ENCODE measurements at regions not wholly inside any gene's neighbourhood (a gene's known extent, or its start where the extent isn't known, plus 50 kb on each side); places are given as distances from the start of the nearest gene placed in this dataset.
A peak's percentile ranks its signal among the peaks of the same experiment; 100 is the strongest.

GRCh38 chr2:189360861-189361260 lies 80.4 kb upstream of the WDR75 start:
- Mint-ChIP-seq H3K36me3 (ENCODE audit: low read depth) (no peaks in the 10 kb centered on the region), H3K9me3 (no peaks in the 10 kb centered on the region), H3K27me3 (no peaks in the 10 kb centered on the region), H3K4me1 (ENCODE audit: low read depth) (peaks cover 29% of the 10 kb centered on the region), H3K27ac (no peak overlapping the region), H3K4me3 (no peak overlapping the region)

GRCh38 chr2:189362283-189362682 lies 79.0 kb upstream of the WDR75 start:
- peak overlapping the region; percentile 4 for H3K4me3 Mint-ChIP-seq
- H3K27ac Mint-ChIP-seq, result peak overlapping the region; percentile 81
- H3K36me3 Mint-ChIP-seq (ENCODE audit: low read depth), result no peaks in the 10 kb centered on the region
- H3K4me1 Mint-ChIP-seq (ENCODE audit: low read depth), result peaks cover 29% of the 10 kb centered on the region
- no peaks in the 10 kb centered on the region for H3K9me3 Mint-ChIP-seq
- no peaks in the 10 kb centered on the region for H3K27me3 Mint-ChIP-seq

GRCh38 chr2:189363559-189363958 lies 77.7 kb upstream of the WDR75 start:
- Mint-ChIP-seq H3K27ac (no peak overlapping the region), H3K9me3 (no peaks in the 10 kb centered on the region), H3K4me3 (no peak overlapping the region), H3K27me3 (no peaks in the 10 kb centered on the region), H3K4me1 (ENCODE audit: low read depth) (peaks cover 29% of the 10 kb centered on the region), H3K36me3 (ENCODE audit: low read depth) (no peaks in the 10 kb centered on the region)

GRCh38 chr2:189364607-189365006 lies 76.7 kb upstream of the WDR75 start:
- H3K27me3 Mint-ChIP-seq, result no peaks in the 10 kb centered on the region

GRCh38 chr2:189366349-189366748 lies 74.9 kb upstream of the WDR75 start:
- Mint-ChIP-seq H3K4me1 (ENCODE audit: low read depth) (peaks cover 26% of the 10 kb centered on the region), H3K27me3 (no peaks in the 10 kb centered on the region), H3K9me3 (no peaks in the 10 kb centered on the region), H3K4me3 (no peak overlapping the region), H3K36me3 (ENCODE audit: low read depth) (no peaks in the 10 kb centered on the region), H3K27ac (no peak overlapping the region)

More at GRCh38 chr2:189364607-189365006, 76.7 kb upstream of the WDR75 start:
- no peak overlapping the region for H3K27ac Mint-ChIP-seq
- H3K36me3 Mint-ChIP-seq (ENCODE audit: low read depth), result no peaks in the 10 kb centered on the region
- no peak overlapping the region for H3K4me3 Mint-ChIP-seq
- no peaks in the 10 kb centered on the region for H3K9me3 Mint-ChIP-seq
- H3K4me1 Mint-ChIP-seq (ENCODE audit: low read depth), result peaks cover 29% of the 10 kb centered on the region

- H3K9me3 Mint-ChIP-seq, result no peaks in the 10 kb centered on the region
- H3K27ac Mint-ChIP-seq, result no peak overlapping the region
- H3K36me3 Mint-ChIP-seq (ENCODE audit: low read depth), result no peaks in the 10 kb centered on the region
- H3K27me3 Mint-ChIP-seq, result no peaks in the 10 kb centered on the region
- no peak overlapping the region for H3K4me3 Mint-ChIP-seq
- peaks cover 16% of the 10 kb centered on the region for H3K4me1 Mint-ChIP-seq (ENCODE audit: low read depth)
Measured at GRCh38 chr2:189367343-189367742, 73.9 kb upstream of the WDR75 start.

- Mint-ChIP-seq H3K4me1 (ENCODE audit: low read depth) (peaks cover 5% of the 10 kb centered on the region), H3K36me3 (ENCODE audit: low read depth) (no peaks in the 10 kb centered on the region), H3K27ac (no peak overlapping the region), H3K9me3 (no peaks in the 10 kb centered on the region), H3K4me3 (no peak overlapping the region), H3K27me3 (no peaks in the 10 kb centered on the region)
Measured at GRCh38 chr2:189369566-189369965, 71.7 kb upstream of the WDR75 start.

- no peaks in the 10 kb centered on the region for H3K27me3 Mint-ChIP-seq
- H3K36me3 Mint-ChIP-seq (ENCODE audit: low read depth), result no peaks in the 10 kb centered on the region
- H3K27ac Mint-ChIP-seq, result no peak overlapping the region
- peaks cover 6% of the 10 kb centered on the region for H3K4me1 Mint-ChIP-seq (ENCODE audit: low read depth)
- no peaks in the 10 kb centered on the region for H3K9me3 Mint-ChIP-seq
- no peak overlapping the region for H3K4me3 Mint-ChIP-seq
Measured at GRCh38 chr2:189370719-189371118, 70.6 kb upstream of the WDR75 start.

GRCh38 chr2:189372688-189373257 lies 68.5 kb upstream of the WDR75 start:
- no peaks in the 10 kb centered on the region for H3K36me3 Mint-ChIP-seq (ENCODE audit: low read depth)
- no peaks in the 10 kb centered on the region for H3K27me3 Mint-ChIP-seq
- H3K27ac Mint-ChIP-seq, result no peak overlapping the region
- no peak overlapping the region for H3K4me3 Mint-ChIP-seq
- H3K4me1 Mint-ChIP-seq (ENCODE audit: low read depth), result peaks cover 6% of the 10 kb centered on the region
- H3K9me3 Mint-ChIP-seq, result no peaks in the 10 kb centered on the region

- no peaks in the 10 kb centered on the region for H3K36me3 Mint-ChIP-seq (ENCODE audit: low read depth)
- no peaks in the 10 kb centered on the region for H3K27me3 Mint-ChIP-seq
- no peaks in the 10 kb centered on the region for H3K9me3 Mint-ChIP-seq
- no peak overlapping the region for H3K27ac Mint-ChIP-seq
- no peak overlapping the region for H3K4me3 Mint-ChIP-seq
- peaks cover 6% of the 10 kb centered on the region for H3K4me1 Mint-ChIP-seq (ENCODE audit: low read depth)
Measured at GRCh38 chr2:189374481-189374880, 66.8 kb upstream of the WDR75 start.

- Mint-ChIP-seq H3K27me3 (no peaks in the 10 kb centered on the region), H3K36me3 (ENCODE audit: low read depth) (no peaks in the 10 kb centered on the region), H3K4me3 (no peak overlapping the region), H3K9me3 (no peaks in the 10 kb centered on the region), H3K27ac (no peak overlapping the region), H3K4me1 (ENCODE audit: low read depth) (peaks cover 6% of the 10 kb centered on the region)
Measured at GRCh38 chr2:189375842-189376241, 65.4 kb upstream of the WDR75 start.

GRCh38 chr2:189379287-189379630 lies 62.0 kb upstream of the WDR75 start:
- no peak overlapping the region for H3K4me3 Mint-ChIP-seq
- no peak overlapping the region for H3K27ac Mint-ChIP-seq
- no peaks in the 10 kb centered on the region for H3K27me3 Mint-ChIP-seq
- peaks cover 4% of the 10 kb centered on the region for H3K4me1 Mint-ChIP-seq (ENCODE audit: low read depth)
- no peaks in the 10 kb centered on the region for H3K9me3 Mint-ChIP-seq
- H3K36me3 Mint-ChIP-seq (ENCODE audit: low read depth), result no peaks in the 10 kb centered on the region

GRCh38 chr2:189379731-189380261 lies 61.5 kb upstream of the WDR75 start:
- H3K36me3 Mint-ChIP-seq (ENCODE audit: low read depth), result no peaks in the 10 kb centered on the region
- no peak overlapping the region for H3K4me3 Mint-ChIP-seq
- H3K9me3 Mint-ChIP-seq, result no peaks in the 10 kb centered on the region
- H3K27me3 Mint-ChIP-seq, result no peaks in the 10 kb centered on the region
- no peaks in the 10 kb centered on the region for H3K4me1 Mint-ChIP-seq (ENCODE audit: low read depth)
- H3K27ac Mint-ChIP-seq, result no peak overlapping the region

GRCh38 chr2:189382668-189383067 lies 58.6 kb upstream of the WDR75 start:
- Mint-ChIP-seq H3K4me1 (ENCODE audit: low read depth) (no peaks in the 10 kb centered on the region), H3K4me3 (no peak overlapping the region), H3K27me3 (no peaks in the 10 kb centered on the region)

GRCh38 chr2:189386741-189387140 lies 54.5 kb upstream of the WDR75 start:
- H3K27ac Mint-ChIP-seq, result no peak overlapping the region
- H3K27me3 Mint-ChIP-seq, result no peaks in the 10 kb centered on the region
- no peaks in the 10 kb centered on the region for H3K9me3 Mint-ChIP-seq
- H3K36me3 Mint-ChIP-seq (ENCODE audit: low read depth), result no peaks in the 10 kb centered on the region
- no peak overlapping the region for H3K4me3 Mint-ChIP-seq
- H3K4me1 Mint-ChIP-seq (ENCODE audit: low read depth), result no peaks in the 10 kb centered on the region

More at GRCh38 chr2:189382668-189383067, 58.6 kb upstream of the WDR75 start:
- no peaks in the 10 kb centered on the region for H3K36me3 Mint-ChIP-seq (ENCODE audit: low read depth)
- no peaks in the 10 kb centered on the region for H3K9me3 Mint-ChIP-seq
- no peak overlapping the region for H3K27ac Mint-ChIP-seq

GRCh38 chr2:189391201-189391600 lies 50.1 kb upstream of the WDR75 start:
- no peaks in the 10 kb centered on the region for H3K9me3 Mint-ChIP-seq
- no peaks in the 10 kb centered on the region for H3K36me3 Mint-ChIP-seq (ENCODE audit: low read depth)
- no peaks in the 10 kb centered on the region for H3K27me3 Mint-ChIP-seq
- no peak overlapping the region for H3K27ac Mint-ChIP-seq
- no peak overlapping the region for H3K4me3 Mint-ChIP-seq
- peaks cover 6% of the 10 kb centered on the region for H3K4me1 Mint-ChIP-seq (ENCODE audit: low read depth)
